Natural killer cell (primary cell): ENCODE measurements at regions not wholly inside any gene's neighbourhood (a gene's known extent, or its start where the extent isn't known, plus 50 kb on each side); places are given as distances from the start of the nearest gene placed in this dataset.

ENCODE experiments used
- ATAC-seq, 3 donors: fragments of 150-1000 bp in 2 of 3; fragments of 200-7000 bp in 1 of 3; cut with Tn5 transposase; 1 replicate in 1 of 3; 2 replicates in 2 of 3; pipeline ENCODE4 v1.10.0; 2021; ENCODE audit warnings: mild to moderate bottlenecking in 2 of 3, moderate library complexity in 2 of 3
- DNase-seq, 2 donors: peaks; one replicate each; pipeline versions ENCODE4 v3.0.0 to v3.0.0-alpha.2; 2013 to 2021; ENCODE audit warnings: mixed read lengths in 1 of 2
- H3K27ac ChIP-seq: one replicate; pipeline ENCODE4 v1.5.1; 2013; ENCODE audit warnings: mild to moderate bottlenecking, low read length
- H3K27me3 ChIP-seq: one replicate; pipeline ENCODE4 v1.6.1; 2013; ENCODE audit warnings: low read length; ENCODE audit not compliant: control insufficient read depth, insufficient read depth
- H3K36me3 ChIP-seq: one replicate; pipeline ENCODE4 v1.6.1; 2013; ENCODE audit warnings: low read length; ENCODE audit not compliant: control insufficient read depth, insufficient read depth
- H3K4me1 ChIP-seq: one replicate; pipeline ENCODE4 v1.6.1; 2013; ENCODE audit warnings: low read length; ENCODE audit not compliant: control insufficient read depth, insufficient read depth
- H3K4me3 ChIP-seq: one replicate; pipeline ENCODE4 v1.5.1; 2013; ENCODE audit warnings: low read length
- H3K9me3 ChIP-seq: one replicate; pipeline ENCODE4 v1.6.1; 2013; ENCODE audit warnings: low read length; ENCODE audit not compliant: control insufficient read depth, insufficient read depth
- H3K27ac Mint-ChIP-seq, 2 donors: one replicate each; pipeline ENCODE4 v1.8.0; 2022; ENCODE audit warnings: mild to moderate bottlenecking in 2 of 2, mixed read lengths in 2 of 2, moderate library complexity in 1 of 2
- H3K27me3 Mint-ChIP-seq, 2 donors: one replicate each; pipeline ENCODE4 v1.8.0; 2022; ENCODE audit warnings: low read depth in 2 of 2, mixed read lengths in 2 of 2
- H3K36me3 Mint-ChIP-seq: one replicate; pipeline ENCODE4 v1.8.0; 2022; ENCODE audit warnings: mixed read lengths
- H3K4me1 Mint-ChIP-seq, 2 donors: one replicate each; pipeline ENCODE4 v1.8.0; 2022; ENCODE audit warnings: mixed read lengths in 2 of 2
- H3K4me3 Mint-ChIP-seq: one replicate; pipeline ENCODE4 v1.8.0; 2022; ENCODE audit warnings: mild to moderate bottlenecking, moderate library complexity, mixed read lengths
- H3K9me3 Mint-ChIP-seq, 2 donors: one replicate each; pipeline ENCODE4 v1.8.0; 2022; ENCODE audit warnings: mixed read lengths in 2 of 2
- WGBS: methylation state at CpG from one replicate; pipeline ENCODE4 v1.1.7; 2013; ENCODE audit warnings: missing lambda C conversion rate; ENCODE audit not compliant: insufficient coverage; 5-methylcytosine and 5-hydroxymethylcytosine counted together
- intact Hi-C: fragments of 100-400 bp; cut with micrococcal nuclease; formaldehyde crosslinking; loops from one replicate; pipeline ENCODE4 v1.14.2; 2022
- TF ChIP-seq, protein P1 (sequence below): fragments of 200-600 bp; IDR thresholded peaks from one replicate; pipeline ENCODE4 v1.8.0; 2022; ENCODE audit warnings: antibody characterized with exemption

- no peaks in the 10 kb centered on the region for H3K9me3 ChIP-seq
- no peaks in the 10 kb centered on the region for H3K36me3 ChIP-seq
- peaks cover 6 to 8% of the 10 kb centered on the region in 2 donors for H3K9me3 Mint-ChIP-seq
- no peaks in the 10 kb centered on the region for H3K4me1 Mint-ChIP-seq
- H3K4me1 ChIP-seq = no peaks in the 10 kb centered on the region
- H3K27ac ChIP-seq = no peak overlapping the region
- no peak overlapping the region for H3K4me3 Mint-ChIP-seq
- intact Hi-C loops = no loop called here
- H3K27ac Mint-ChIP-seq = no peak overlapping the region
- ATAC-seq (no peak), DNase-seq (no peak)
- H3K27me3 Mint-ChIP-seq = peaks cover 0 to 9% of the 10 kb centered on the region in 2 donors
- no peaks in the 10 kb centered on the region for H3K36me3 Mint-ChIP-seq
- H3K4me3 ChIP-seq = no peak overlapping the region
- TF ChIP-seq, protein P1, sequence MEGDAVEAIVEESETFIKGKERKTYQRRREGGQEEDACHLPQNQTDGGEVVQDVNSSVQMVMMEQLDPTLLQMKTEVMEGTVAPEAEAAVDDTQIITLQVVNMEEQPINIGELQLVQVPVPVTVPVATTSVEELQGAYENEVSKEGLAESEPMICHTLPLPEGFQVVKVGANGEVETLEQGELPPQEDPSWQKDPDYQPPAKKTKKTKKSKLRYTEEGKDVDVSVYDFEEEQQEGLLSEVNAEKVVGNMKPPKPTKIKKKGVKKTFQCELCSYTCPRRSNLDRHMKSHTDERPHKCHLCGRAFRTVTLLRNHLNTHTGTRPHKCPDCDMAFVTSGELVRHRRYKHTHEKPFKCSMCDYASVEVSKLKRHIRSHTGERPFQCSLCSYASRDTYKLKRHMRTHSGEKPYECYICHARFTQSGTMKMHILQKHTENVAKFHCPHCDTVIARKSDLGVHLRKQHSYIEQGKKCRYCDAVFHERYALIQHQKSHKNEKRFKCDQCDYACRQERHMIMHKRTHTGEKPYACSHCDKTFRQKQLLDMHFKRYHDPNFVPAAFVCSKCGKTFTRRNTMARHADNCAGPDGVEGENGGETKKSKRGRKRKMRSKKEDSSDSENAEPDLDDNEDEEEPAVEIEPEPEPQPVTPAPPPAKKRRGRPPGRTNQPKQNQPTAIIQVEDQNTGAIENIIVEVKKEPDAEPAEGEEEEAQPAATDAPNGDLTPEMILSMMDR = no peak
- no peaks in the 10 kb centered on the region for H3K27me3 ChIP-seq
- 11% methylated on average over 1 of the region's 1 CpG for WGBS
These were observed 434.0 kb downstream of the KLF5 start for GRCh38 chr13:73492811-73493210.

GRCh38 chr13:73482556-73482955, 423.8 kb downstream of the KLF5 start:
- WGBS = 92% methylated on average over 1 of the region's 1 CpG
- ATAC-seq (no peak), DNase-seq (no peak)
- Mint-ChIP-seq H3K4me3 (no peak overlapping the region), H3K4me1 (no peaks in the 10 kb centered on the region), H3K27ac (no peak overlapping the region), H3K27me3 (peaks cover 0 to 2% of the 10 kb centered on the region in 2 donors), H3K36me3 (no peaks in the 10 kb centered on the region), H3K9me3 (peaks cover 0 to 4% of the 10 kb centered on the region in 2 donors)
- Histone ChIP-seq H3K36me3 (no peaks in the 10 kb centered on the region), H3K9me3 (no peaks in the 10 kb centered on the region), H3K4me1 (no peaks in the 10 kb centered on the region), H3K4me3 (no peak overlapping the region), H3K27ac (no peak overlapping the region), H3K27me3 (no peaks in the 10 kb centered on the region)
- intact Hi-C loops = no loop called here
- TF ChIP-seq, protein P1 = no peak

DNA sequence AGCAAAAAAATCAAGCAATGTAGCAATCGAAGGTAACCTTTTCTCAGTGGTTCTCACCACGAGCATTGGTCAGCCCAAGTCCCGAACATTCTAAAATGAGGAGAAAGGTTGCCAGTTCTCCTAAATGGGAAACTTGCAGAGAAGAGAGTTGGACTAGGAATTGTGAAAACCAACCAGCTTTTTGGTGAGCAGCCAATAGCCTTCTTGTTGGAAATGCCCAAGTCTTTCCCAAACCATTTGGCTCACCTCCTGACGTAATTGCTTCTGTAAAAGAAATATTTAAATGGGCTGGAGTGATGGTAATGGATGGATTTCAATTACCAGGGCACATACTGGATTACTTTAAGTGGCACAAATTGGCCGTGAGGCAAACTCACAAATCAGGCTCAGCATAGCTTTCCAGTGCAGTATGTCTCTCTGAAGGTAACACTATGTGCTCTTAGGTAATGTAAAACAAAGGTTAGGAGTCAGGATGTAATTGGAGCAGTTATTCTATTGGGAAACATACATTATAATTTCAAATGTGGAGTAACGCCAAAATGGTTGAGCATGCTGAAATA, 423.2 kb downstream of the KLF5 start:
- H3K9me3 ChIP-seq = no peaks in the 10 kb centered on the region
- H3K9me3 Mint-ChIP-seq = peaks cover 0 to 4% of the 10 kb centered on the region in 2 donors
- no peak overlapping the region for H3K4me3 ChIP-seq
- H3K4me1 Mint-ChIP-seq = no peaks in the 10 kb centered on the region
- no peak overlapping the region for H3K27ac Mint-ChIP-seq
- H3K27ac ChIP-seq = no peak overlapping the region
- H3K27me3 Mint-ChIP-seq = peaks cover 0 to 2% of the 10 kb centered on the region in 2 donors
- H3K4me1 ChIP-seq = no peaks in the 10 kb centered on the region
- TF ChIP-seq, protein P1 = no peak
- ATAC-seq = no peak
- no peaks in the 10 kb centered on the region for H3K27me3 ChIP-seq
- WGBS = 84% methylated on average over 6 of the region's 6 CpGs
- H3K4me3 Mint-ChIP-seq = no peak overlapping the region
- DNase-seq = no peak
- intact Hi-C loops = no loop called here
- H3K36me3 Mint-ChIP-seq = no peaks in the 10 kb centered on the region
- H3K36me3 ChIP-seq = no peaks in the 10 kb centered on the region
